ENCODE measurements at regions not wholly inside any gene's neighbourhood (a gene's known extent, or its start where the extent isn't known, plus 50 kb on each side); places are given as distances from the start of the nearest gene placed in this dataset.

- Histone ChIP-seq H3K36me3 (no peaks in the 10 kb centered on the region), H3K27ac (no peak overlapping the region), H3K27me3 (no peaks in the 10 kb centered on the region), H3K4me1 (no peaks in the 10 kb centered on the region), H3K9me3 (no peaks in the 10 kb centered on the region), H3K4me3 (no peak overlapping the region)
- no peak for DNase-seq (ENCODE audit: low spot score in 2 of 2)
- no peak for TF ChIP-seq CTCF (IDR thresholded peaks at IDR 0.05)
- TF ChIP-seq POLR2AphosphoS5 (IDR thresholded peaks at IDR 0.05) = no peak
- no peak for TF ChIP-seq POLR2A (IDR thresholded peaks at IDR 0.05)
- intact Hi-C loops (cut with DNase I; ENCODE audit: low total_unique reads) = no loop called here
These were observed 209.4 kb upstream of the RGMB start for GRCh38 chr5:98563885-98564653.

DNA sequence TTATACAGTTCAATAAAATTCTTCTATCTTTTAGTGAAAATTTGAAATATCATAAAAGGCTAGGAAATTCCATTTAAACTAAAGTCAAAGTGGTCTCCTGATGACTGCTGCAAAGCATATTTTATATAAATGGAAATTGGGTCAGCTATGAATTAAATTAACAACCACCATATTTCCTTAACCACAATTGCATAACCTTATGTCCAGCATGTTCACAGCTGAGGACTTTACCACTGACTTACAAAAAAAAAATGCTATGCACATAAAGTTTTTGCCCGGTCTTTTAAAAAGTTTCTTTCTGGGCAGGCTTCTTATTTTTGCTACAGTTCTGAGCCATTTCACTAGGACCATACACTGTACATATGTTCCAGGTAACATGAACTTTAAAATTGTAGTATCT is 208.6 kb upstream of the RGMB start:
- Histone ChIP-seq H3K27me3 (no peaks in the 10 kb centered on the region), H3K36me3 (no peaks in the 10 kb centered on the region), H3K9me3 (no peaks in the 10 kb centered on the region), H3K4me1 (no peaks in the 10 kb centered on the region), H3K4me3 (no peak overlapping the region), H3K27ac (no peak overlapping the region)
- TF ChIP-seq POLR2AphosphoS5 (IDR thresholded peaks at IDR 0.05) = no peak
- TF ChIP-seq POLR2A (IDR thresholded peaks at IDR 0.05) = no peak
- TF ChIP-seq CTCF (IDR thresholded peaks at IDR 0.05) = no peak
- DNase-seq (ENCODE audit: low spot score in 2 of 2) = no peak
- intact Hi-C loops (cut with DNase I; ENCODE audit: low total_unique reads) = no loop called here

- Histone ChIP-seq H3K27me3 (no peaks in the 10 kb centered on the region), H3K27ac (no peak overlapping the region), H3K9me3 (no peaks in the 10 kb centered on the region), H3K4me1 (no peaks in the 10 kb centered on the region), H3K36me3 (no peaks in the 10 kb centered on the region), H3K4me3 (no peak overlapping the region)
- no peak for DNase-seq (ENCODE audit: low spot score in 2 of 2)
- intact Hi-C loops (cut with DNase I; ENCODE audit: low total_unique reads) = no loop called here
- TF ChIP-seq CTCF (IDR thresholded peaks at IDR 0.05) (no peak), POLR2A (IDR thresholded peaks at IDR 0.05) (no peak), POLR2AphosphoS5 (IDR thresholded peaks at IDR 0.05) (no peak)
These were observed 205.1 kb upstream of the RGMB start for GRCh38 chr5:98568336-98568735.

- no peaks in the 10 kb centered on the region for H3K36me3 ChIP-seq
- no peak for DNase-seq (ENCODE audit: low spot score in 2 of 2)
- no peak overlapping the region for H3K27ac ChIP-seq
- H3K4me3 ChIP-seq = no peak overlapping the region
- intact Hi-C loops (cut with DNase I; ENCODE audit: low total_unique reads) = no loop called here
- no peaks in the 10 kb centered on the region for H3K4me1 ChIP-seq
- no peaks in the 10 kb centered on the region for H3K9me3 ChIP-seq
- TF ChIP-seq CTCF (IDR thresholded peaks at IDR 0.05) = no peak
- no peak for TF ChIP-seq POLR2AphosphoS5 (IDR thresholded peaks at IDR 0.05)
- TF ChIP-seq POLR2A (IDR thresholded peaks at IDR 0.05) = no peak
- no peaks in the 10 kb centered on the region for H3K27me3 ChIP-seq
These were observed 204.2 kb upstream of the RGMB start for GRCh38 chr5:98569288-98569687.

DNA sequence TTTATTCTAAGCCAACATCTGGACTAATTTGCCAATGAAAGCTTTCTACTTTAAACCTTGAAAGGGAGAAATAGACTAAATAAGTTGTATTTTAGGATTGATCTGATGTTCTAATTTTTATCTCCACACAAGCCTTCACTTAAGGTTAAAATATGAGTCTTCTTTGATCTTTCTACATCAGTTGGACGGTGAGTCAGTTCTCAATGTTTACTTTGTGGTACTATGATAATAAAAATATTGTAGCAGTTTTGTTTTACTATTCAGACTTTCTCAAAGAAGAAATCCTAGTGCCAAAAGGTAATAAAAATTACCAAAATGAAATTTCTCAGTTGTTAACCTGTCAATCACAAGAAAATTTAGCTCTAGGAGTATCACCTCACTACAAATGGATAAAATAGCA is 203.5 kb upstream of the RGMB start:
- Histone ChIP-seq H3K4me1 (no peaks in the 10 kb centered on the region), H3K9me3 (no peaks in the 10 kb centered on the region), H3K27me3 (no peaks in the 10 kb centered on the region), H3K36me3 (no peaks in the 10 kb centered on the region), H3K27ac (no peak overlapping the region), H3K4me3 (no peak overlapping the region)
- no peak for DNase-seq (ENCODE audit: low spot score in 2 of 2)
- intact Hi-C loops (cut with DNase I; ENCODE audit: low total_unique reads) = no loop called here
- TF ChIP-seq POLR2A (IDR thresholded peaks at IDR 0.05) (no peak), CTCF (IDR thresholded peaks at IDR 0.05) (no peak), POLR2AphosphoS5 (IDR thresholded peaks at IDR 0.05) (no peak)
